ENCODE measurements at regions not wholly inside any gene's neighbourhood (a gene's known extent, or its start where the extent isn't known, plus 50 kb on each side); places are given as distances from the start of the nearest gene placed in this dataset.

DNA sequence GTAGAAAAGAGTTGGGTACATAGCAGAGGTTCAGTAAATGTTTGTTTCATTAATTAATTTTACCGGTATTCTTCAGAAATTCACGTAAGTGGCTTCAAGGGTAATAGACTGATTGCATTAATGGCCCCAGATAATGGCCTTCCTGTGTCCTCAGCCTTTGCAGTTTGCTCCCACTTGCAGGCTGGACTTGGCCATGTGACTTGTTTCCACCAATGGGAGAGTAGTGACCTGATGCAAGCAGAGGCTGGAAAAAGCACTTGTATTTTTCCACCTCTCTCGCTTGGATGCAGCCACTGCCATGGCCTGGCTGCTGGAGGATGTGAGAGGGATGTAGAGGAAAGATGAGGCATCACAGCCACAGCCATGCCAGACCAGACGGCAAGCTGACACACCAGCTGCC lies 480.9 kb downstream of the CDK5RAP2 start:
- TF ChIP-seq CTCF (tag by site-specific recombination; IDR thresholded peaks at IDR 0.05) (no peak), ZNF660 (tag by site-specific recombination; IDR thresholded peaks at IDR 0.05) (no peak), GLIS2 (tag by site-specific recombination; IDR thresholded peaks at IDR 0.05) (no peak), MZF1 (tag by site-specific recombination; IDR thresholded peaks at IDR 0.05; ENCODE audit: borderline replicate concordance) (no peak), ZNF776 (tag by site-specific recombination; IDR thresholded peaks at IDR 0.05; ENCODE audit: borderline replicate concordance) (no peak), ZNF830 (tag by site-specific recombination; IDR thresholded peaks at IDR 0.05; ENCODE audit: low read depth) (no peak), RBAK (tag by site-specific recombination; IDR thresholded peaks at IDR 0.05) (no peak), ZNF16 (tag by site-specific recombination; IDR thresholded peaks at IDR 0.05; ENCODE audit: low read depth) (no peak), GLI2 (tag by site-specific recombination; IDR thresholded peaks at IDR 0.05; ENCODE audit: borderline replicate concordance, low read depth) (no peak), ZBTB8A (tag by site-specific recombination; IDR thresholded peaks at IDR 0.05) (no peak)

Data from HEK293 (cell line).